IMR-90 (cell line): ENCODE measurements at regions not wholly inside any gene's neighbourhood (a gene's known extent, or its start where the extent isn't known, plus 50 kb on each side); places are given as distances from the start of the nearest gene placed in this dataset.
"Not testable (repeated sequence)": the region's sequence is repeated elsewhere in the genome, so short reads cannot be mapped to it uniquely, and the experiment has no call there.

Source experiments
- BHLHE40 ChIP-seq: fragments of 150-350 bp; IDR thresholded peaks from 2 replicates; pipeline ENCODE4 v1.6.1; 2016; ENCODE audit warnings: mild to moderate bottlenecking, low read depth, low read length
- CEBPB ChIP-seq: IDR thresholded peaks from 2 replicates; pipeline ENCODE4 v1.6.1; 2012; ENCODE audit warnings: low read depth, low read length, improper control_type of control experiment
- CTCF ChIP-seq: conservative IDR thresholded peaks from 2 replicates; pipeline ENCODE4 v1.5.1; 2012; ENCODE audit warnings: mild to moderate bottlenecking, low read depth, low read length, improper control_type of control experiment
- ELK1 ChIP-seq: fragments of 150-350 bp; IDR thresholded peaks from 2 replicates; pipeline ENCODE4 v1.6.1; 2016; ENCODE audit warnings: low read depth, mild to moderate bottlenecking, low read length, moderate library complexity, borderline replicate concordance
- FOS ChIP-seq: fragments of 150-350 bp; IDR thresholded peaks from 2 replicates; pipeline ENCODE4 v1.6.1; 2016; ENCODE audit warnings: low read depth, low read length
- MAFK ChIP-seq: IDR thresholded peaks from 2 replicates; pipeline ENCODE4 v1.6.1; 2012; ENCODE audit warnings: low read depth, low read length, improper control_type of control experiment
- MAZ ChIP-seq: IDR thresholded peaks from 2 replicates; pipeline ENCODE4 v1.6.1; 2012; ENCODE audit warnings: low read depth, mild to moderate bottlenecking, low read length, improper control_type of control experiment, moderate library complexity, borderline replicate concordance
- POLR2A ChIP-seq: IDR thresholded peaks from 2 replicates; pipeline ENCODE4 v1.6.1; 2012; ENCODE audit warnings: mild to moderate bottlenecking, low read depth, low read length
- RAD21 ChIP-seq: IDR thresholded peaks from 2 replicates; pipeline ENCODE4 v1.6.1; 2012; ENCODE audit warnings: low read length, improper control_type of control experiment
- RCOR1 ChIP-seq: IDR thresholded peaks from 2 replicates; pipeline ENCODE4 v1.6.1; 2012; ENCODE audit warnings: mild to moderate bottlenecking, low read length, improper control_type of control experiment; ENCODE audit not compliant: insufficient replicate concordance
- RFX5 ChIP-seq: IDR thresholded peaks from 2 replicates; pipeline ENCODE4 v1.8.0; 2012; ENCODE audit warnings: low read depth, mild to moderate bottlenecking, low read length, moderate library complexity
- SMC3 ChIP-seq: fragments of 150-350 bp; IDR thresholded peaks from 2 replicates; pipeline ENCODE4 v1.6.1; 2016; ENCODE audit warnings: low read depth, mild to moderate bottlenecking, antibody characterized with exemption, low read length, moderate library complexity
- USF2 ChIP-seq: fragments of 150-350 bp; IDR thresholded peaks from 2 replicates; pipeline ENCODE4 v1.6.1; 2017; ENCODE audit warnings: mild to moderate bottlenecking, antibody characterized with exemption, low read length, low read depth

GRCh38 chr6:60571293-60572016 is 1714.6 kb downstream of the KHDRBS2 start:
- TF ChIP-seq CTCF, POLR2A, CEBPB, RAD21, FOS, BHLHE40, RCOR1, ELK1, MAFK, RFX5, USF2, MAZ, SMC3: not testable (repeated sequence)
